Renal pelvis (tissue), 1 donor: ENCODE measurements at regions not wholly inside any gene's neighbourhood (a gene's known extent, or its start where the extent isn't known, plus 50 kb on each side); places are given as distances from the start of the nearest gene placed in this dataset.

Source experiments
- DNase-seq: peaks from one replicate; pipeline ENCODE4 v3.0.0-alpha.2; 2013

- DNase-seq: peak; percentile 38
These were observed 160.6 kb upstream of the USP24 start for GRCh38 chr1:55375617-55376258.

GRCh38 chr1:55374801-55375616 is 159.8 kb upstream of the USP24 start:
- DNase-seq: no peak

DNA sequence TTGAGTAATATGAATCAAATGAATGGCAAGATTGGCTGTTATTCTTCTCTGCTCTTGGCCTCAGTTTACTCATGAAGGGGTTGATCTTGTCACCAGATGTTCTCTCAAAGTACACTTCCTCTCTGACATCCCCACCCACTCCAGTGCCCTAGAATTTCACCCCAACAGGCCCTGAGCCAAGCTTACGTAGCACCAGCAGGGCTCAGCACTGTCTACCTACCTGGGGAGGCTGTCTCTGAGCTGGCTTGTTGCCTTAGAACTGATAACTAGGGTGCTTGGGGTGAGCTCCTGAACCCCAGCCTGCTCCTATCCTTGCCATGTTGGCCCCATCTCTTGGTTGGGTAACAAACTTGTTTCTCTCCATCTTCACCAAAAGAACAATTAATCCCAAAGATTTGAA is 159.1 kb upstream of the USP24 start:
- DNase-seq: no peak

DNA sequence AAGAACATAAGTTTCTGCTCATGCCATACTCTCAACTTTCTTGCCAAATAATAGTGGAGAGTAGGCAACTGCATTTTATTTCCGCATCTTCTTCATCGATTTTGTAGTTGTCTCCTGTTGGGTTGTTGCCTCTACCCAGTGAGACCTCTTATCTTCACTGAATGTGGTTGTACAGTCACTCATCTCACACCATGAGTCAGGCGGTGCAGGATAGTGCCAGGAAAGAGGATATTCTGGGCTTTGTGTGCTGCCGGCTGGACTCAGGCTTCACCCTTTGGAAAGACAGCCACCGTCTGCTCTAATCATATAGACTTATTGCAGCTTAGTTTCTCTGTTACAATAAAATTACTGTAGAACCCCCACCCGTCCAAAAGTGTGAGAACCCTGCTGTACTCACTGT is 154.3 kb upstream of the USP24 start:
- no peak for DNase-seq

GRCh38 chr1:55368698-55369097 is 153.5 kb upstream of the USP24 start:
- no peak for DNase-seq

- DNase-seq: no peak
These were observed 152.1 kb upstream of the USP24 start for GRCh38 chr1:55367273-55367672.

DNA sequence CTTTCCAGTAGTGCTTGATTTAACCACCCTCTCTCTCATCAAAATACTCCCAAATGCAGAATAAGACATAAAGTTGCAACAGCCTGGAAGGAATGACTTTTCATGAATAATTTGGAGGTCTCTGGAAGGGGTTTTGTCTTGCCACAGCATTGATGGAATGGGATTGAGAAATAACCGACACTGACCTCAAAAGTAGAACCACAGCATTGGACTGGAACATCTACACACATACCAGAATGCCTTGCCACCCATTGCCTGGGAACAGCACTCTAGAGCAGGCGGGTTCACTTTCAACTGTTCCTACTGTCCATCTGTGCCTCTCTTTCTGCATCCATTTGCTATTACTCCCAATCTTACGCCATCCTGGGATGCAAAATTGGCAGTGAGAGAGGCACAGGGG is 149.1 kb upstream of the USP24 start:
- DNase-seq: no peak

DNA sequence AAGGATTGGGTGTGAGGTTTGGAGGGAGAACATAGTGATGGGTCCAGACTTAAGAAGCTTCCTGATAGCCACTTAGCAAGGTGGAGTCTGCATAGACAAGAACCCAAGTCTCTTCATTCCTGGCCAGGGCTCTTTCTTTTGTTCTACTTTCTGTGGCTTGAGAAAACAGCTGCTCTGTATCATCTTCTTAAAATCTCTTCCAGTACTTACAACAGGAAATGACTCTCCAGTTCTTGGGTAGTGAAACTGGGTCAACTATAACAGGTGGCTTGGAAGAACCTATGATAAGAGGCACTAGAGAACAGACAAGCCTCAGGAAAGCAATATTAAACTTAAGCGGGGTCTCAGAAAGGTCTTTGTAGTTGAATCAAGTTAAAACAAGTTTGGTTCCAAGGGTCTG is 148.1 kb upstream of the USP24 start:
- DNase-seq: no peak

- DNase-seq: no peak
These were observed 147.4 kb upstream of the USP24 start for GRCh38 chr1:55362558-55362957.

DNA sequence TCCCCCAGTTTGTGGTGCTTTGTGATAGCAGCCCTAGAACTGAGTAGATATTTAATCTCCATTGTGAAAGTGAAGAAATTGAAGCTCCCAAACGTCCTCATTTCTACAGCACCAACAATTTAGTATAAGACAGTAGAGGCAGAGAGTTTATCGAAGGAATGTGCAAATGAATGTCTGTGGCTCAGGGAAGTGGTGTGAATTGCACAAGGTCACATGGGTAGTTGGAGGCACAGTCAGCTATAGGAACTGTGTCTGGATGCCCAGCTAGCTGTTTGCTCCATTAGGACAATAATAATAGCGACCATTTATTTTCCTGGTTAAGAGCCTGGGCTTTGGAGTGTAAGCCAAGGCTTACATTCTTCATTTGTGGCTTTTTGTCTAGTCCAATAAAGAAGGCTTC is 144.4 kb upstream of the USP24 start:
- DNase-seq: no peak

GRCh38 chr1:55358581-55358980 is 143.4 kb upstream of the USP24 start:
- DNase-seq: no peak

- DNase-seq: no peak
These were observed 140.4 kb upstream of the USP24 start for GRCh38 chr1:55355549-55355948.

- no peak for DNase-seq
These were observed 138.8 kb upstream of the USP24 start for GRCh38 chr1:55353707-55354620.

- no peak for DNase-seq
These were observed 137.6 kb upstream of the USP24 start for GRCh38 chr1:55352811-55353180.

DNA sequence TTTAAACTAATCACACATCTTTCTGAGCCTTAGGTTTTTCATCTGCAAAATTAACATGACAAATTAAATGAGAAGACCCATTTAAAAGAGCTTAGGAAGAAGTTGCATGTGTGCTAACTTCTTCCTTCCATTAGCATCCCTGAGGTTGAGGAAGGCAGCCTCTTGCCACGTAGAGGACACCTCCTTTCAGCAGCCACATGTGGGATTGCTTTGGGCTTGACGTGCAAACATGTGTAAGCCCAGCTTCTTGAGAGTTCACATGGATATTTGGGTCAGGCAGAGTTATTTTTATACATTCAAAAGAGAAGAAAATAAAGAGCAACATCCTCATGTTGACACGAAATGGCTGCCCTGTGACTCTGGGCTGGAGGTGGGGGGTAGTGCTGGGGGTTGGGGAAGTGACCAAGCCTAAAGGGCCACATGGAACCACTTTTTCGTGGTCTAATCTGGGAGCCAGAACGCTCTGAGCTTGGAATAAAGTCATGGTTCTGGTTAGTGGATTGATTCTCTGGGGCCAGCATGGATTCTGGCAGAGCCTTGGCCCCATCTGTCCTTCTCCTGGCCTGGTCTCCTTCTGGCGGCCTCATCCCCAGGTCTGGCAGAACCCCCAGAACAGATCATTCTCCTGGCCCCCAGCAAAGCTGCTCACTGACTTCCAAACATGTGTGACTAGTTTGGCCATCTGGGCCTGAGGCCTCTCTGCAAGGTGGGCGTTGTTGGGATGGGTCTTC is 137.1 kb upstream of the USP24 start:
- DNase-seq: no peak

DNA sequence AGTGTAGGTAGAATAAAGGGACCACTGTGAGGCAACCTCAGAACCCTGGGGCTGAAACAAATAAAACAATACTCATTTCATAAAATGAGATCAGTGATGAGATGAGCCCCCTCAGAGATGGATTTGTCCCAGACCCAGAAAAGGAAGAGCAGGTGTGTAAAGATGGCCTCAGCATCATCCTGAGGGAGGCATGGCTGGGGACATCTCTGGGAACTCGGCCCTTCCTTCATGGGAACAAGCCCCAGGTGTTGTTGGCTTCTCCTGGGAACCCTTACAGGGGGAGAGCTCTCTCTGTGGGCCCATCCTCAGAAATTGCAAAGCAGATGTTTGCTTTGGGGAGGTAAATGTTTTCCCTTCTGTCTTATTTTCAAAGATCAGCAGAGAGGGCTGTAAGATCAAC is 133.2 kb upstream of the USP24 start:
- DNase-seq: no peak

GRCh38 chr1:55347866-55348265 is 132.7 kb upstream of the USP24 start:
- DNase-seq: no peak

DNA sequence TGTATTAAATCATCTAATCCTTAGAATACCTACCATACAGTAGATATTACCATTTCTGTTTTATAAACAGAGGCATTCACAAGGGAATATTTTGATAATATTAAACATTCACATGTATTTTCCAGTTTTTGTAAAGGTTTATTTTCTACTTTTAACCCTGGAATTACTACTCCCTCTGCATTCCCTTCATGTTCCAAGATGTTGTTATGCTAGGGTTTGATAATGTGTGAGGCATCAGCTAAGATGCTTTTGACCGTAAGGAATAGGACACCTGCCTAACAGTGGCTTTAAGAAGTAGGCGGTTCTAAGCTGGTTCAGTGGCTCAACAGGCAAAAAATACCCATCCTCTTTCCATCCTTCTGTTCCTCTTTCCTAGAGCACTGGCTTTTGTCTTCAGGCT is 131.9 kb upstream of the USP24 start:
- no peak for DNase-seq

- DNase-seq: no peak
These were observed 131.4 kb upstream of the USP24 start for GRCh38 chr1:55346586-55346985.

DNA sequence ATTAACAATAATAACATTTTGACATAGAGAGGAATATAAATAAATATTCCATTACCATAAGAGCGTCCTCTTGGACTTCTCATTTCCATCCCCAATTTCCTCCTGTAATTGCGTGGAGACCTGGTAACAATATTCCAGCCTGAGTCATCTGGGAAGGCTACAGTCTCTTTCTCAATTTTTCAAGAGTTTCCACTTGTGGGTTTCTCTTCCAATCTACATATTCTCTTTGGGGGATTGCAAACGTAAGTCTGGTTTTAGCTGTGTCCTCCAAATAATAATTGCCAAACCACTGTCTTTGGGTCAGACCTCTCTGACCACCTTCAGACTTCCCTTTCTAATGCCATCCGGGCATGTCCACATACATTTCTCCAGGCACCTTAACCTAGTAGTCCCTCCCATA is 124.5 kb upstream of the USP24 start:
- DNase-seq: no peak

GRCh38 chr1:55338448-55338820 is 123.3 kb upstream of the USP24 start:
- no peak for DNase-seq

- peak; percentile 16 for DNase-seq
These were observed 122.8 kb upstream of the USP24 start for GRCh38 chr1:55337801-55338447.
